Effector CD8-positive, alpha-beta T cell (primary cell): ENCODE measurements at regions not wholly inside any gene's neighbourhood (a gene's known extent, or its start where the extent isn't known, plus 50 kb on each side); places are given as distances from the start of the nearest gene placed in this dataset.

Experiments
- DNase-seq: peaks from one replicate; lab custom pipeline; 2025; lab: John Stamatoyannopoulos, UW

DNA sequence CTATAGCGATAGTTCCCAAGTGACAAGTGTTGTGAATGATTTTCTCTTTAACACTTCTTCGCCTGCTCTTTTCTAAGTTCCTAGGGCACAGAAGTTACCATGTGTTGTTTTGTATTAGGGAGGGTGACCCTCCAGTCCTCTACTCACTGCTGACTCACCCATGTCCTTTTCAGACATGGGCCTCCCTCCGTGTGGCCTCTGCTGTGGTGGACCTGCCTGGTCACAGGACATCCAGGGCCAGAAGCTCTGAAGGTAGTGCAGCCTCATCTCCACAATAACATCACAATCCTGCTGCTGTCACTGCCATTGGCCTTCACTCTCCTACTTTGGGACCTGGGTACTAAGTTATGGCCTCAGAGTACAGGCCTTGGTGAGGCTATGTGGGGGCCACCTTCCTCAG lies 87.1 kb upstream of the TNFAIP3 start:
- no peak for DNase-seq

DNA sequence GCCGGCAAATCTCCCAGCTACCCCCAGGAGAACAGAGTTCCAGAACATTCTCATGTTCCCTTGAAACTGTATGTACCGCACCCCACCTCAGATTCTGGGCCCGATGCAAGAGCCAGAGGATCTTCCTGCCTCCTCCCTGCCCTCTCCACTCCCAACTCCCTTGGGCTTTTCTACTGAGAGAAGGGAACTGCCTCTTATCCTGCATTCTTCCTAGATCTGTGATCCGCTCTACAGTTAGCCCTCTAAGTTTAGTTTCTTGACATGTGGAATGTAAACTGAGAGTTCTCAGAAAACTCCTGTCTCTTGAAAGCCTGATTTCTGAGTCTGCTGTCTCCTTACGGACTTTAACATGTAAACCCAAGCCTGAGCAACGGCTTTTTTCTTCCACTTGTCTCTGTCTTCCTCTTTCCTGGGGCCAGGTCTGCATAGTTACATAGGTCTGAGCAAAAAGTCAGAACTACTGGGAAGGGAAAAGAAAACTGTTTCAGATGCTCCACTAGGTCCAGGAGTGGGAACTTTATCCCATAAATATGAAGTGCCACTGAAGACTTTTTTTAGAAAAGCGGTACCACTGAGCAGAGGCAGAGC lies 86.5 kb upstream of the TNFAIP3 start:
- no peak for DNase-seq

DNA sequence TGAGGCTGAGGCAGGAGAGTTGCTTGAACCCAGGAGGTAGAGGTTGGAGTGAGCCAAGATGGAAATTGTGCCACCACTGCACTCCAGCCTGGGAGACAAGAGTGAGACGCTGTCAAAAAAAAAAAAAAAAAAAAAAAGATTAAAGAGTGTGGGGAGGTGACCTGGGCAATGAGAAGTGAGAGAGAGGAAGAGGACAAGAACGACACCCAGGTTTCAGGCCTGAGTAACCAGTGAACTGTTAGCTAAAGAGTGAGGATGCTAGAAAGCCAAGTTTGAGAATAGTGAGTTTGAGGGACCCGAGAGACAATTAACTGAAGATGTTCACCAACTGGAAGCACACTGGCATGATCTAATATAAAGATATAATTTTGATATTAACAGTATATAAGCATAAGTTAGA lies 85.4 kb upstream of the TNFAIP3 start:
- DNase-seq, result no peak

DNA sequence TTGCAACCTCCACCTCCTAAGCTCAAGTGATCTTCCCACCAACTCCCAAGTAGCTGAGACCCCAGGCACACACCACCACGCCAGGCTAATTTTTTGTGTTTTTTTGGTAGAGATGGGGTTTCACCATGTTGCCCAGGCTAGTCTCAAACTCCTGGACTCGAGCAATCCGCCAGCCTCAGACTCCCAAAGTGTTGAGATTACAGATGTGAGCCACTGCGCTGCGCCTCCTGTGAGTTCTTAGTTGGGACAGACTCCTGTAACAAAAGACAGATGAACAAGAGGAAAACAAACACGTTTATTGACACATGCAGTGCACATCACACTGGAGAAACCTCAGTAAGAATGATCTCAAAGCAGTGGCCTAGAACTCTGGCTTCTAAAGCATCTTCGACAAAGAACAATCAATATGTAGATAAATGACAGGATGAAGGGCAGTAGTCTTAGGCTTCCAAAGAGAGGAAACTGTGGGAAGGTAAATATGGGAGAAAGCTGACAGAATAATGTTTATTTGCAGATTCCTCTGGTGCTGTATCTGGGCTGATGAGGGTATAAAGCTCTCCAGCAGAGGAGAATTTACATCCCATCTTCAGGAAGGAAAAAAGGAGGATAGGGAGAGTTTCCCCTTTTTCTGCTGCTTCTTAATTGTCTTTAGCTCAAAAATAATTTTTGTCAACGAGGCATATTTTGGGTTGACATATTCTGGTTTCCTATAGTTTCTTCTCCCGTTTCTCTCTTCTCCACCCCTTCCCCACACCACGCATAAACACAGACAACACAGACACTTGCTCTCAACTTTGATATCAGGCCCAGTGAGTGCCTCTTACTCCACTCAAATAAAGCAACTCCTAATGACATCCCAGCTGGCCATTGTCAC lies 84.7 kb upstream of the TNFAIP3 start:
- DNase-seq, result no peak

DNA sequence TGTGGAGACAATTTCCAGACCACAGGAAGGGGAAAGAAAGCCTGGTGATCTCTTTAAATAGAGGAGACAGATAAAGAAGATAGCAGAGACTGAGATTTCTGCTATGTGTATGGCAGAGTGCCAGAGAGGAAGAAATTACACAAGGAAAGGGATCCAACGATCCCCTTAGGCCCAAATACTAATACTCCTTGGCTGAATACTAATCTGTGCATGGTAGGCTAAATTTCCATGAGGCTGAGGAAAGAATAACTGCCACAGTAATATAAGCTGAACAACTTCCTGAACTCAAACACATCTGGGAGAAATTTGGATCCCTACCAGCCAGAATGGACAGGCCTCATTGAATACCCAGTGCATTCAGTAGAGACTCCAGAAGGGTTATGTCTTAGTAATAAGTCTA lies 83.3 kb upstream of the TNFAIP3 start:
- no peak for DNase-seq

DNA sequence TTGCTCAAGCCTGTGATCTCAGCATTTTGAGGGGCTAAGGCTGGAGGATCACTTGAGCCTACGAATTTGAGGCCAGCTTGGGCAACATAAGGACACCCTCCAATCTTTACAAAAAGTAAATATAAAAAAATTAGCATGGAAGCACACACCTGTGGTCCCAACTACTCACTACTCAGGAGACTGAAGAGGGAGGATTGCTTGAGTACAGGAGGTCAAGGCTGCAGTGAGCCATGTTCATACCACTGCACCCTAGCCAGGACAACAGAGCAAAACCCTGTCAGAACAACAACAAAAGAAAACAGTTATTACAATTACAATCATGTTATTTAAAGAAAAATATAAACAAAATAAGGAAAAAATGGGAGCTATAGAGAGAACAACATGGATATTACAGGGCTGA lies 82.5 kb upstream of the TNFAIP3 start:
- DNase-seq, result no peak

DNA sequence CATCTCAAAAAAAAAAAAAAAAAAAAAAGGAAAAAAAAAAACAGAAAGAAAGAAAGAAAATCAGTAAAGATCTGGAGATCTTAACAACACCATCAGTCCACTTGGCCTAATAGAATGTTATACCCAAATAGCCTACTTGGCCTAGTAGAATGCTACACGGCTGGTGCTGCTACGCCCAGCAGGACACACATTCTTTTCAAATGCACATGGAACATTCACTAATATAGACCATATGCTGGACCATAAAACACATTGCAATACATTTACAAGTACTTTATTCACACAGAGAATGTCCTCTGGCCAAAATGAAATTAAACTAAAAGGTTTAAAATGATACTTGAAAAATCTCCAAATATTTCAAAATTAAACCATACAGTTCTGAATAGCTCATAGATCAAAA lies 80.0 kb upstream of the TNFAIP3 start:
- DNase-seq, result no peak

DNA sequence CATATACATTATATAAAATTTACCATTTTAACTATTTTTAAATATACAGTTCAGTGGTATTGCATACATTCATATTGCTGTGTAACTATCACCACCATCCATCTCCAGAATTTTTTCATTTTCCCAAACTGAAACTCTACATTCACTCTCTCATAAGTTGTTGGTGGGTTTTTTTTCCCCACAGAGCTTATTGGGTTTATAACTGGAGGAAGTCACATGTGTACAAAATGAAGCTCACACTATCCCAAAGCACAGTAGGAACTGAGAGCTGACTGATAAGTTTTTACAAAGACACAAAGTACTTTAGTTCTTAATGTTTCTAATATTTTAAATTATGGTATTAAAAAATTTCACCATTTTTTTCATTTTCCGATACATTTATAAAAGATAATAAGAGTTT lies 78.8 kb upstream of the TNFAIP3 start:
- DNase-seq, result no peak

DNA sequence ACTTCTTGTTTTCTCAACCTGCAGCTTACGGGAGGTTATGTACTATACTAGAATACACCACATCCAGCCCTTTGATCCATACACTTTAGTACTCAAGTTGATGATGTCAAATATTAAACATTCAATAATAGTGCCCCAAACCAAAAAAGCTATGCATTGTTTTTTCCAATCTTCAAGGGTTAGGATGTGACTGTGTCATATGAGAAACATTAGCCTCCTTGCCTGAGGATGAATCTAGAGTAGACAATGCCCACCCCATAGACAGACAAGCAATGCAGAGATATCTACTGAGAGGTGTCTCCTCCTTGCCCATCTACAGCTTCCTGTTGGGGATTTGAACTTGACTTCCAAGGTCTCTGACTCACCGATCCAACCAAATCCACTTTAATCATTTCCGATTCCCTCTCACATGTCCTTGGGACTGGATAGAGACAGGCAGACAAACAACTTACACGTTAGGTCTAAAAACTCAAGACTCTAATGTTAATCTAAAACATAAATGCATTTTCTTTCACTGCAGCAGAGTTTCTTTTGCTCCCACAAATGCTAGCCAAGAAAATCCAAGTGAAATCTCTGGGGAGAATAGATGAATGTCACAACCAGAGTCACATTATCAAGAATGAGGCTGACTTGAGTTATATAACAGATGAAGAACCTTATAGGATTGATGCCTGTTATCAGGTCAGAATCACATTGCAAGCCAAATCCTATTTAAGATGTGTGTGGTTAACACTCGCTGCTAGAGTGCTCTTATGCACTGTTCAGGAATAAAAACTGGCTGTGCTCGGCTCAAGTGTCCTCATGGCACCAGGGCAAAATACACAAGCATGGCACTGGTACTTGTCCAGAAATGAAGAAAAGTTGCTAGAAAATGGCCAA lies 75.5 kb upstream of the TNFAIP3 start:
- no peak for DNase-seq

DNA sequence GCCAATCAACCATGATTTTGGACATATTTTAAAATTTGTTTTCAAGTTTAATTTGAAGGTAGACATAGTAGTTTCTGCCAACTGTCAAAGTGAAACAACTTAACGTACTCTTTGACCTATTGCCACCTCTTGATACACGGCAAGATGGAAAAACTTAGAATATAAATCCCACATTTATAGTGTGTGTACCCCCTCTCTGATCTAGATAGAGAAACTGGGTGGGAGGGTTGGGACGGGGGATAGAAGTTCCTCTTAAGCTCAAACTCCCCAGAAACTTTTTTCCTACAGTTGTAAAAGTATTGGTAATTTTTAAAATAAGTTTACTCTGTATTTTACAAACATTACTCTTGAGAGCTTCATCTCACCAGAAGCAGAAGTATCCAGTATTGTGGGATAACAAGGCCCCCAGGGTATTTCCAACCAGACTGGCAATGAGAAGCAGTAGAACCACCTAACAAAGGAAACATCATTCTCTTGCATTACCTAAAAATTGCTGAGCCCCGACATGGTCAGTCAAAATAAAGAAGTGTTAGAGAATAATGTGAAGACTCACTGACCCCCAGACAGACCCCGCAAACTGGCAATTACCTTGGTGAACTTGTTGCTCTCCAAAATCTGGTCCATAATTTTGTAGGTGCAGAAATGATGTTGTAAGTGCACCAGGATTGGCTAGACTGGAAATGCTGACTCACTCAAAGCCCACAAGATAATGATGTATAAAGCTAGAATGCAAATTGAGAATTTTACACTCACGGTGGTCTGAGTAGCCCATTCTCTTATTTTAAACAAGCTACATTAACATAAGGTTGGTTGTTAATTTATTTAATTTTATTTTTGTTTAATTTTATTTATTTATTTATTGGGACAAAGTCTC lies 74.7 kb upstream of the TNFAIP3 start:
- DNase-seq, result no peak

DNA sequence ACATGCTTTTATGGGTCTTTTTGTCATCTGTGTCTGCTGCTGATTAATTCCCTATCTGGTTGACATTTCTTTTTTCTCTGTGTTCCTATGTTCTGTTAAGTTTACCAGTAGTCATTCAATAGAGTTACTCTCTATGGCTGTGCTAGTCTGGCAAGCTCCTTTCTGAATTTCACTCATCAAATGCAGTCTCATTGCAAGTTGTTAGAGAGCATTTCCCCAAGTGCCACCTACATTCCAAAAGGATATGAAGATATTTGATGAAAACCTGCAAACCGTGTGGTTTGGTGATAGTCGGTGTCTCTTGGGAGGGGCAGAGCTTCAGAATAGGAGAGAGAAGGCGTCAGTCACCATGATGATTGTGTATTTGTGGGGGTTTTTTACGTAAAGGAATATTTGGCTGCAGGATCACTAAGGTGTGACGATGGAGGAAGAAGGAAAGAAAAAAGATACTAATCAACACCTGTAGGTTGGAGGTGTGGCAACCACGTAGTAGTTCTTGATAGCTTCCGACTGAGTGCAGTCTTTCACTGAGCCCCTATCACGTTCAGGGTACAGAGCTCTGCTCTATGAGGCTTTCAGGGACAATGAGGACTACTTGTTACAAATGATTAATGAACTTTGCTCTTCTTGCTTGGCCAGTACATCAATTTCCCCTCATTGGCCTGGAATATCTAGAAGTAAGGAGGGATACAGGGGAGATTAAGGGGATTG lies 73.1 kb upstream of the TNFAIP3 start:
- no peak for DNase-seq

DNA sequence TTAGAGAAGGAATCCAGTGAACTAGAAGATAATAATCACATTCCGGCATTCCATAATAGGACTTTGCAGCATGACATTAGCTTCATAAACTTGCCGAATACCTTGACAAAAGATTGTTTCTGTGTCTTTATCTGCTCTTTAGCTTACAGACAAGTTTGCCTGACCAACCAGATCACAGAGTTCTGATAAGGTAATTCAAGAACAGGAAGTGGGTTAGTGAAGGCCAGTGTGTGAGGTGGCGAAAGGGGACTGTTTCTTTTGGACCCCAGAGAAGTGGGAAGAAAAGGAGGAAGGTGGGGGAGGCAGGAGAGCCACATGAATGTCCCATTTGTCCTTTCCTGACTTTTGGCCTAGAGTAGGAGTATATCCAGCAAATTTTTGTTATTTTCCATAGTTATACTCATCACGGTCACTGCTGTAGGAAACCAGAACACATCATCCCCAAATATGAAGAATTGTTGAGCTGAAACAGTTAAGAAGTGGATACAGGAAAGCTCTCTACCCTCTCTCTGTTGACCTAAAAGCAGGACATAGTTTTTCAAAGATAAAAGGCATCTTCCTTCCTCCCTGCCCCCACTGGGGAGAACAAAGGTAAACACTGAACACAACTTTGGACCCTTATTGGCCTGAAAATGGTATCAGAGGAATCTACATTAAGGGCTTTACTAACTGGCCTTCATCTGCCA lies 72.4 kb upstream of the TNFAIP3 start:
- DNase-seq, result no peak

DNA sequence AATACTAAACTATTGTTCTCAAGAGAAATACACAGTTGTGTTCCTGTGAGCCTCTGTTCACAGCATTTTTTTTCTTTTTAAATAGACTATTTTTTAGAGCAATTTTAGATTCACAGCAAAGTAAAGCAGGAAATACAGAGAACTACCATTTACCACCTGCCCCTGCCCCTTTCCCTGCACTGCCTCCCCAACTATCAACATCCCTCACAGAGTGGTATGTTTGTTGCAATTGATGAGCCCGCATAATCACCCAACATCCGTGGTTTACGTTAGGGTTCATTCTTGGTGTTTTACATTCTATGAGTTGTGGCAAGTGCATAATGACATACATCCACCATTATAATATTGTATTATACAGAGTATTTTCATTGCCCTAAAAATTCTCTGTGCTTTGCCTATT lies 71.6 kb upstream of the TNFAIP3 start:
- no peak for DNase-seq

DNA sequence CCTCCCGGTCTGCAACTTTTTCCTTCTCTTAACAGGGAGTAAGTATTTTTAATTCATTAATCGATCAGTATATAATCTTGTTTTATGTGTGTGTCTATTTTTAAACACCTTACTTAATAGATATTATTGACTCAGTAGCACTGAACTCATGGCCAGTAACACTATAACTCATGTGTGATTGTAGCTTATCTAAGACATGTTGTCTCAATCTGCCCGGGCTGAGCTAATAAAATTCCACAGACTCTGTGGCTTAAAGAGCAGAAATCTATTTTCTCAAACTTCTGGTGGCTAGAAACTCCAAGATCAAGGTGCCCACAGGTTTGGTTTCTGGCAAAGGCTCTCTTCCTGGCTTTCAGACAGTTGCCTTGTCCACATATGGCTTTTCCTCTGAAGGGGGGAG lies 68.8 kb upstream of the TNFAIP3 start:
- no peak for DNase-seq

DNA sequence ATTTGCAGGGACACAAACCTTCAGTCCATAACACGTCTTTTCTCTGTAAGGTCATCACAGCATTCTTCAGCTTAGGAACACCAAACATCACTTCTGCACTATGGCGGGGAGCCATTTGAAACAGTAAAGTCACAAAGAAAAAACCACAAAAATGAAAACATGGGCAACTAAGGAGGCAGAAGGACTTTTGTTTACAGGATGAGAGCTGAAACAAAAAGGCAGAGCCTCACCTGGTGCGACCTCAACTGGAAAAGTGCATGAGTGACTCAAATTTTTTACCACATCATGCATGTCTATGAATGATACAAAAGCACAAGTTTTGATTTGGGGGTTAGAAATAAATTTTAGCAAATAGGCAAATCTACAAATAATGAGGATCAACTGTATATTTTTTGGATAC lies 68.2 kb upstream of the TNFAIP3 start:
- no peak for DNase-seq

DNA sequence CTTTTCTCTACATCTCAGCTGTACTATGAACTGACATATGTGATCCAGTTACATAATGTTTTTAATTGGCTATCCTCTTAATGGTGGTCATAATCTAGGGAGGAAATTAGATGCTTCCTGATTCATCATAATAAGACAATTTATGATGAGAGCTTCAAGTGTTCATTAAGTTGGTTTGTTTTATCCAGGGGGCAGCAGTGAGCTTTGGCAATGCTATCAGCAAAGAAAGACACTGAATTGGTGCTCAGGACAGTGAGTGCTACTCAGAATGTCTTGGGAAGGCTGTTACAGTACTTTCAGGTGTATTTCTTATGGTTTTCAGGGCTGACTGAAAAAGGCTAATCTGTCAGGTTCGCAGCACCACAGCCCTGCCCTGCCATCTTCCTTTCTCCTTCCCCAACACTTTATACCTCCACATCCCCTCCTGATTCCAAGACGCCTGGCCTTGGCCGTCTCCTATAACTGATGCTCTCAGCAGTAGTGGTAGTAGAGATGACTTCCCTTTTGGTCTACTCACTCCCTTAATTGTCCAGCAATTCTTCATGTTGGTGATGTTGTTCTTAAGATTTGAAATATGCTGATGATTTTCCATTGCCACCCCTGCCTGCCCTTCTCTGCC lies 67.0 kb upstream of the TNFAIP3 start:
- peak; percentile 45 for DNase-seq

DNA sequence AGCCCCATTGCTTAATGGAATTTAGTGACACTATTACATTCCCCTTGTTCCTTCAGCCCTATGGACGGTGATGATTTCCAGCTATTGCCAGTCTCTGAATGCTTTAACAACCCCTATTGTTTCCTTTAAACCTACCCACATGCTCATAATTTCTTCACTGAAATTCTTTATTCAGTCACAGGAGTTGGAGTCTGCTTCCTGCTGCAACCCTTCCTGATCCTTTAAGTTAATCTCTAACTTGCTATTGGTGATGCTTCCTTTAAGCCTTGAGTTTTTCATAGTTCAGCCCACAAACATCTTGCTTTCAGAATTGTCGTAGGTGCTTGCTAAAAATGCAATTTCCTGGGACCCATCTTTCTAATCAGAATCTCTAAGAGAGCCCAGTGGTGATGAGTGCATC lies 66.3 kb upstream of the TNFAIP3 start:
- no peak for DNase-seq

DNA sequence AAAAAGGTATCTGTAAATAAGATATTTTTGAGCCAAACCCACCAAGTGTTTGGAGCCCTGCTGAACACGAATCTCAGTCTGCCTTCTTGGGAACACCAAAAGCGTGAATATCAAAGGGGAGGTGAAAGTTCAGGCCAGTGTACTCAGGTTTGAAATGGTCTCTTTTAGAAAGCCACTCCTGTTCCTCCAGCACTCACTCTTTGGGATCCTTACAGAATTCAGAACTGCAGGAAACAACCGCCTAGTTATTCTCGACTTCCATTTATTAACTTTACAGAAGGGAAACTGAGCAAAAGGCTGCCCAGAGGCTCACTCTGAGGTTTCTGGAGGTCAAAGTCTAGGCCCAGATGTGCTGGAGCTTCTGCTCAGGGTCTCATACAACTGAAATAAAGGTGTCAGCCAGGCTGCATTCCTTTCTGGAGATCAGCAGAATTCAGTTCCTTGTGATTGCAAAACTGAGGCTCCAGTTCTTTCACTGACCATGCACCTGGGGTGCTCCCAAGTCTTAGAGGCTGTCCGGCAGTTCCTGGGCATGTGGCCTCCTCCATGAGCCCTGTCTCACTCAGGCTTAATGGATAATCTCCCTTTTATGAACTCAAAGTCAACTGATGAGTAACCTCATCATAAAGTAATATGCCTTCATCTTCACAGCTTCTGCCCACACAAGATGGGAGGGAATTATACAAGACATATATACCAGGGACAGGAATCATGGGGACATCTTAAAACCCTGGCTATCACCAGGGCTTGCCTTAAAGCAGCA lies 65.5 kb upstream of the TNFAIP3 start:
- DNase-seq, result no peak
